WTC11 (cell line): ENCODE measurements at regions not wholly inside any gene's neighbourhood (a gene's known extent, or its start where the extent isn't known, plus 50 kb on each side); places are given as distances from the start of the nearest gene placed in this dataset.

Source experiments
- ATF2 ChIP-seq: sonication (generic); formaldehyde crosslinking; IDR thresholded peaks from 2 replicates; pipeline ENCODE4 v1.8.1; 2022; ENCODE audit warnings: low read depth, missing genetic modification reagents, borderline replicate concordance
- CTCF ChIP-seq: fragments of 200-600 bp; IDR thresholded peaks from 2 replicates; pipeline ENCODE4 v1.8.0; 2022; ENCODE audit warnings: antibody characterized with exemption
- MAX ChIP-seq: sonication (generic); formaldehyde crosslinking; IDR thresholded peaks from 2 replicates; pipeline ENCODE4 v1.8.0; 2022; ENCODE audit warnings: mild to moderate bottlenecking, missing genetic modification reagents
- NR1H2 ChIP-seq: sonication (generic); formaldehyde crosslinking; IDR thresholded peaks from 2 replicates; pipeline ENCODE4 v1.9.0; 2021; ENCODE audit warnings: mild to moderate bottlenecking, moderate library complexity, missing genetic modification reagents
- ZBTB21 ChIP-seq: sonication (generic); formaldehyde crosslinking; IDR thresholded peaks from 2 replicates; pipeline ENCODE4 v1.8.1; 2023; ENCODE audit warnings: mild to moderate bottlenecking, missing genetic modification reagents, borderline replicate concordance
- ZBTB43 ChIP-seq: sonication (generic); formaldehyde crosslinking; IDR thresholded peaks from 2 replicates; pipeline ENCODE4 v1.8.1; 2023; ENCODE audit warnings: mild to moderate bottlenecking, missing genetic modification reagents
- ZNF121 ChIP-seq: sonication (generic); formaldehyde crosslinking; IDR thresholded peaks from 2 replicates; pipeline ENCODE4 v1.8.0; 2023; ENCODE audit warnings: missing genetic modification reagents
- ZNF232 ChIP-seq: sonication (generic); formaldehyde crosslinking; IDR thresholded peaks from 2 replicates; pipeline ENCODE4 v1.8.0; 2022; ENCODE audit warnings: mild to moderate bottlenecking, missing genetic modification reagents
- TF ChIP-seq, protein P1 (sequence below): sonication (generic); formaldehyde crosslinking; IDR thresholded peaks from 2 replicates; pipeline ENCODE4 v1.8.0; 2023; ENCODE audit warnings: missing genetic modification reagents
- TF ChIP-seq, protein P2 (sequence below): sonication (generic); formaldehyde crosslinking; IDR thresholded peaks from 2 replicates; pipeline ENCODE4 v1.8.0; 2022; ENCODE audit warnings: mild to moderate bottlenecking, missing genetic modification reagents
- TF ChIP-seq, protein P3 (sequence below): sonication (generic); formaldehyde crosslinking; IDR thresholded peaks from 2 replicates; pipeline ENCODE4 v1.8.1; 2022; ENCODE audit warnings: missing genetic modification reagents, borderline replicate concordance

DNA sequence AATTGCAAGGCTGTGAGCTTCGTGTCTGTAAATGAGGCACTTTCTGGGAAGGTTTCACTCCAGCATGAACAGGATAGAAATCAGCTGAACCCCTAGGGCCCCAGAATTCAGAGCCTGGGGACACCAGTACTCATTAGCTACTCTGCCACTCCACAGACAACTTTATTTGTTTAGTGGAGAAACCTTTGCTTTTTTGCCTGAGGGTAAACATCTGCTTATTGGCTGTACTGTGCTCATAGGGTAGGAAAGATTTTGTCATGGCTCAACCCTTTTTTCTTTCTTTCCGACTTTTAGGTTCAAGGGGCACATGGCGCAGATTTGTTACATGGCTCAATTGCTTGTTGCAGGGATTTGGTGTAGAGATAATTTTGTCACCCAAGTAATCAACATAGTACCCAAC lies 138.4 kb upstream of the BACE2 start:
- TF ChIP-seq CTCF (no peak), ZBTB21 (no peak), ZBTB43 (CRISPR knock-in tag) (no peak), NR1H2 (CRISPR knock-in tag) (no peak), ATF2 (CRISPR knock-in tag) (no peak), ZNF232 (CRISPR knock-in tag) (no peak), MAX (CRISPR knock-in tag) (no peak), ZNF121 (CRISPR knock-in tag) (no peak)
- TF ChIP-seq, protein P1, sequence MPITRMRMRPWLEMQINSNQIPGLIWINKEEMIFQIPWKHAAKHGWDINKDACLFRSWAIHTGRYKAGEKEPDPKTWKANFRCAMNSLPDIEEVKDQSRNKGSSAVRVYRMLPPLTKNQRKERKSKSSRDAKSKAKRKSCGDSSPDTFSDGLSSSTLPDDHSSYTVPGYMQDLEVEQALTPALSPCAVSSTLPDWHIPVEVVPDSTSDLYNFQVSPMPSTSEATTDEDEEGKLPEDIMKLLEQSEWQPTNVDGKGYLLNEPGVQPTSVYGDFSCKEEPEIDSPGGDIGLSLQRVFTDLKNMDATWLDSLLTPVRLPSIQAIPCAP (CRISPR knock-in tag): no peak
- TF ChIP-seq, protein P2, sequence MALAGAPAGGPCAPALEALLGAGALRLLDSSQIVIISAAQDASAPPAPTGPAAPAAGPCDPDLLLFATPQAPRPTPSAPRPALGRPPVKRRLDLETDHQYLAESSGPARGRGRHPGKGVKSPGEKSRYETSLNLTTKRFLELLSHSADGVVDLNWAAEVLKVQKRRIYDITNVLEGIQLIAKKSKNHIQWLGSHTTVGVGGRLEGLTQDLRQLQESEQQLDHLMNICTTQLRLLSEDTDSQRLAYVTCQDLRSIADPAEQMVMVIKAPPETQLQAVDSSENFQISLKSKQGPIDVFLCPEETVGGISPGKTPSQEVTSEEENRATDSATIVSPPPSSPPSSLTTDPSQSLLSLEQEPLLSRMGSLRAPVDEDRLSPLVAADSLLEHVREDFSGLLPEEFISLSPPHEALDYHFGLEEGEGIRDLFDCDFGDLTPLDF (CRISPR knock-in tag): no peak
- TF ChIP-seq, protein P3, sequence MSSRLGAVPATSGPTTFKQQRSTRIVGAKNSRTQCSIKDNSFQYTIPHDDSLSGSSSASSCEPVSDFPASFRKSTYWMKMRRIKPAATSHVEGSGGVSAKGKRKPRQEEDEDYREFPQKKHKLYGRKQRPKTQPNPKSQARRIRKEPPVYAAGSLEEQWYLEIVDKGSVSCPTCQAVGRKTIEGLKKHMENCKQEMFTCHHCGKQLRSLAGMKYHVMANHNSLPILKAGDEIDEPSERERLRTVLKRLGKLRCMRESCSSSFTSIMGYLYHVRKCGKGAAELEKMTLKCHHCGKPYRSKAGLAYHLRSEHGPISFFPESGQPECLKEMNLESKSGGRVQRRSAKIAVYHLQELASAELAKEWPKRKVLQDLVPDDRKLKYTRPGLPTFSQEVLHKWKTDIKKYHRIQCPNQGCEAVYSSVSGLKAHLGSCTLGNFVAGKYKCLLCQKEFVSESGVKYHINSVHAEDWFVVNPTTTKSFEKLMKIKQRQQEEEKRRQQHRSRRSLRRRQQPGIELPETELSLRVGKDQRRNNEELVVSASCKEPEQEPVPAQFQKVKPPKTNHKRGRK (CRISPR knock-in tag): no peak
